Adrenal gland (tissue), 9 donors: ENCODE measurements at regions not wholly inside any gene's neighbourhood (a gene's known extent, or its start where the extent isn't known, plus 50 kb on each side); places are given as distances from the start of the nearest gene placed in this dataset.

Source experiments
- DNase-seq, 7 donors: peaks; one replicate each; pipeline ENCODE4 v3.0.0-alpha.2; 2019 to 2020
- H3K27ac ChIP-seq, 5 donors: fragments of 200-600 bp; sonication (generic) in 4 of 5; 1 replicate in 3 of 5; 2 replicates in 2 of 5; pipeline versions ENCODE4 v1.5.1 to v1.8.0; 2016 to 2020; ENCODE audit warnings: mild to moderate bottlenecking in 1 of 5
- H3K27me3 ChIP-seq: fragments of 200-600 bp; 2 replicates; pipeline ENCODE4 v1.8.0; 2021
- H3K36me3 ChIP-seq, 2 donors: fragments of 200-600 bp; replicated peaks in 1 of 2; 1 replicate in 1 of 2; 2 replicates in 1 of 2; pipeline versions ENCODE4 v1.5.1 to v1.8.0; 2018 to 2022
- H3K4me1 ChIP-seq, 2 donors: fragments of 200-600 bp; replicated peaks in 1 of 2; 1 replicate in 1 of 2; 2 replicates in 1 of 2; pipeline versions ENCODE4 v1.5.1 to v1.8.0; 2018 to 2021
- H3K4me3 ChIP-seq, 4 donors: fragments of 200-600 bp; sonication (generic) in 3 of 4; one replicate each; pipeline ENCODE4 v1.5.1; 2016 to 2018
- H3K9me3 ChIP-seq, 3 donors: fragments of 200-600 bp; sonication (generic) in 1 of 3; replicated peaks in 1 of 3; 1 replicate in 2 of 3; 2 replicates in 1 of 3; pipeline versions ENCODE4 v1.5.1 to v1.8.0; 2016 to 2021
- POLR2A ChIP-seq, 2 donors: fragments of 450-650 bp; IDR thresholded peaks; one replicate each; pipeline ENCODE4 v1.6.1; 2017; ENCODE audit warnings: antibody characterized with exemption in 2 of 2, mild to moderate bottlenecking in 2 of 2, moderate library complexity in 1 of 2
- WGBS, 4 donors: extraction: QIAGEN DNeasy Blood & Tissue Kit in 2 of 4; methylation state at CpG; one replicate each; pipeline versions ENCODE4 v1.1.5 to v1.1.7; 2013 to 2017; 5-methylcytosine and 5-hydroxymethylcytosine counted together
- intact Hi-C, 2 donors: fragments of 100-400 bp; cut with DNase I; formaldehyde crosslinking; loops; one replicate each; pipeline versions ENCODE4 v1.14.1 to v1.15.0; 2022 to 2023
- TF ChIP-seq, protein P1 (sequence below), 6 experiments: fragments of 450-650 bp in 4 of 6; fragments of 200-600 bp in 2 of 6; sonication (generic) in 1 of 6; IDR thresholded peaks; 1 replicate in 5 of 6; 2 replicates in 1 of 6; pipeline versions ENCODE4 v1.5.1 to v1.8.0; 2016 to 2021; ENCODE audit warnings: antibody characterized with exemption in 6 of 6, mild to moderate bottlenecking in 2 of 6, moderate library complexity in 1 of 6
- donor health status: healthy with polysubstance abuse.
- donor health status: Bipolar disorder and iron deficiency.
- donor health status: DM: yes; HTN: yes; CAD: no.
- donor health status: DM: no; HTN: no; CAD: no.
- donor health status: DM: no; HTN: no; CAD: no.

- no peaks in the 10 kb centered on the region for H3K36me3 ChIP-seq
- H3K27ac ChIP-seq, result no peak overlapping the region
- no peak for DNase-seq
- H3K4me3 ChIP-seq, result no peak overlapping the region
- TF ChIP-seq, protein P1, sequence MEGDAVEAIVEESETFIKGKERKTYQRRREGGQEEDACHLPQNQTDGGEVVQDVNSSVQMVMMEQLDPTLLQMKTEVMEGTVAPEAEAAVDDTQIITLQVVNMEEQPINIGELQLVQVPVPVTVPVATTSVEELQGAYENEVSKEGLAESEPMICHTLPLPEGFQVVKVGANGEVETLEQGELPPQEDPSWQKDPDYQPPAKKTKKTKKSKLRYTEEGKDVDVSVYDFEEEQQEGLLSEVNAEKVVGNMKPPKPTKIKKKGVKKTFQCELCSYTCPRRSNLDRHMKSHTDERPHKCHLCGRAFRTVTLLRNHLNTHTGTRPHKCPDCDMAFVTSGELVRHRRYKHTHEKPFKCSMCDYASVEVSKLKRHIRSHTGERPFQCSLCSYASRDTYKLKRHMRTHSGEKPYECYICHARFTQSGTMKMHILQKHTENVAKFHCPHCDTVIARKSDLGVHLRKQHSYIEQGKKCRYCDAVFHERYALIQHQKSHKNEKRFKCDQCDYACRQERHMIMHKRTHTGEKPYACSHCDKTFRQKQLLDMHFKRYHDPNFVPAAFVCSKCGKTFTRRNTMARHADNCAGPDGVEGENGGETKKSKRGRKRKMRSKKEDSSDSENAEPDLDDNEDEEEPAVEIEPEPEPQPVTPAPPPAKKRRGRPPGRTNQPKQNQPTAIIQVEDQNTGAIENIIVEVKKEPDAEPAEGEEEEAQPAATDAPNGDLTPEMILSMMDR (IDR thresholded peaks at IDR 0.05), result no peak
- TF ChIP-seq POLR2A (IDR thresholded peaks at IDR 0.05), result no peak
- H3K27me3 ChIP-seq, result no peaks in the 10 kb centered on the region
- intact Hi-C loops, result no loop called here
- WGBS, 4 donors, result 70 to 80% (median 75%) methylated on average over 11 of the region's 11 CpGs
- H3K4me1 ChIP-seq, result no peaks in the 10 kb centered on the region
- no peaks in the 10 kb centered on the region for H3K9me3 ChIP-seq
Observed at GRCh38 chr6:167529444-167530335, 204.8 kb downstream of the TTLL2 start.

- no peaks in the 10 kb centered on the region for H3K4me1 ChIP-seq
- H3K27me3 ChIP-seq, result no peaks in the 10 kb centered on the region
- DNase-seq, result no peak
- no peak overlapping the region for H3K27ac ChIP-seq
- H3K9me3 ChIP-seq, result no peaks in the 10 kb centered on the region
- H3K36me3 ChIP-seq, result no peaks in the 10 kb centered on the region
- 60 to 84% (median 77%) methylated on average over 16 of the region's 16 CpGs for WGBS, 4 donors
- TF ChIP-seq, protein P1 (IDR thresholded peaks at IDR 0.05), result no peak
- no peak for TF ChIP-seq POLR2A (IDR thresholded peaks at IDR 0.05)
- no peak overlapping the region for H3K4me3 ChIP-seq
- intact Hi-C loops, result no loop called here
Observed at GRCh38 chr6:167530951-167531350, 206.1 kb downstream of the TTLL2 start.

- Histone ChIP-seq H3K4me1 (no peaks in the 10 kb centered on the region), H3K27me3 (no peaks in the 10 kb centered on the region), H3K36me3 (no peaks in the 10 kb centered on the region), H3K27ac (no peak overlapping the region), H3K4me3 (no peak overlapping the region), H3K9me3 (no peaks in the 10 kb centered on the region)
- no peak for DNase-seq
- intact Hi-C loops, result no loop called here
- WGBS, 4 donors, result 81 to 90% (median 82%) methylated on average over 14 to 17 of the region's 17 CpGs
- TF ChIP-seq POLR2A (IDR thresholded peaks at IDR 0.05), result no peak
- TF ChIP-seq, protein P1 (IDR thresholded peaks at IDR 0.05), result no peak
Observed at GRCh38 chr6:167532410-167533288, 207.8 kb downstream of the TTLL2 start.

DNA sequence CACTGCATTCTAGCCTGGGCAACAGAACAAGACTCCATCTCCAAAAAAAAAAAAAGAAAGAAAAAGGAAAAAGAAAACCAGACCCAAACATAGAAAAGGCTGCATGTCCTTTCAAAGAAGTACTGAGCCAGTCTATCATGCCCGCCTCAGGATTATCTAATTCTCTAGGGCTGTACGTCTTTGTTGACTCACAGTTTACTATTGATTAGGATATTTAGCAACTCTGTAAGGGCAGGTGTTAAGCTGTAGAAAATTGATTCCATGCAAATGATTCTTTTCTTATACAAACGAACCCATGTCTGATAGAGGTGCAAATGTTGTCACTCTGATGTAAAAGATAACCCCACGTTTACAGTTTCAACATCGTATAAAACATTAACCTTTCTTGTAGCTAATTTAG is 209.0 kb downstream of the TTLL2 start:
- WGBS, 4 donors, result 40 to 48% (median 43%) methylated on average over 5 of the region's 5 CpGs
- intact Hi-C loops, result no loop called here
- Histone ChIP-seq H3K9me3 (no peaks in the 10 kb centered on the region), H3K36me3 (no peaks in the 10 kb centered on the region), H3K4me3 (no peak overlapping the region), H3K27me3 (no peaks in the 10 kb centered on the region), H3K4me1 (no peaks in the 10 kb centered on the region), H3K27ac (no peak overlapping the region)
- no peak for TF ChIP-seq POLR2A (IDR thresholded peaks at IDR 0.05)
- TF ChIP-seq, protein P1 (IDR thresholded peaks at IDR 0.05), result no peak
- no peak for DNase-seq
